ENCODE measurements at regions not wholly inside any gene's neighbourhood (a gene's known extent, or its start where the extent isn't known, plus 50 kb on each side); places are given as distances from the start of the nearest gene placed in this dataset.

DNA sequence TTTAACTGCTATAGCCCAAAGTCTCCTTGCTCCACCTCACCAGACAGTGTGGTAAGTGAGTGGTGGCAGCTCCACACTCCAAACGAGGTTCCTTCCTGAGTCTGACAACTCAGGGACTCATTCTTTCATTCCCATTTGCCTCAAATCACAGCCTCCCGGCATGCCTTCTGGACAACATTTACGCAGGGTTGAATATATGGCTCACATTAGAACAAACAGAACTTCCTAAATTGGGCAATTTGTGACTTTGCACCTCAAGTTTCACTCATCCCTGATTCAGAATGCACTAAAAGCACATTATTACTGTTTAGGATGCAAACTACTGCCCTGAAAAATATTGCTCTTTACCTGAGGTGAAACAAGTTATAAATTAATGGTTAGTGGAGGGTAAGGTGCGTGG lies 224.6 kb upstream of the PPARGC1A start:
- H3K4me1 Mint-ChIP-seq, result no peaks in the 10 kb centered on the region
- no peak overlapping the region for H3K27ac Mint-ChIP-seq
- peaks cover 0 to 17% (median 9%) of the 10 kb centered on the region in 6 donors for H3K9me3 Mint-ChIP-seq
- no peaks in the 10 kb centered on the region for H3K36me3 Mint-ChIP-seq
- DNase-seq, result no peak
- H3K4me3 Mint-ChIP-seq, result no peak overlapping the region
- no peaks in the 10 kb centered on the region for H3K27me3 Mint-ChIP-seq (ENCODE audit: low read depth in 3 of 3)

DNA sequence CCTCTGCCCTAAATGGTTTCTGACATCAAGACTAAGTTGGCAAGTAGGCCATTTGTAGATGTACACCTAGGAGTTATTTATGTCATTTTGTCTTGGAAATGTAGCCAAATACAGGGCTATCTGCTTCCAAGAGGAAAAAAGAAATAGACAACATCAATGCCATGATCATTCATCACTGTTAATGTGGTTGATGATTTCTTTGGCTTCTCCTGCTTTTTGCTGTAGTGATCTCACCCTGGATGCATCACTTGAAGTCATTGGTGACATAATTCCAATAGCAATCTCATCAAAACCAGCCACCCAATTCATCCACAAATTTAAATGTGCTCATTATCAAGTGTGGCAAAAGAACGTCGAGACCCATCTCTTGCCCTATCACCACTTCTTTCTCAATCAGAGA lies 222.6 kb upstream of the PPARGC1A start:
- Mint-ChIP-seq H3K36me3 (no peaks in the 10 kb centered on the region), H3K27me3 (ENCODE audit: low read depth in 3 of 3) (no peaks in the 10 kb centered on the region), H3K27ac (no peak overlapping the region), H3K4me3 (no peak overlapping the region), H3K4me1 (no peaks in the 10 kb centered on the region), H3K9me3 (peaks cover 0 to 17% (median 8%) of the 10 kb centered on the region in 6 donors)
- DNase-seq, result no peak

DNA sequence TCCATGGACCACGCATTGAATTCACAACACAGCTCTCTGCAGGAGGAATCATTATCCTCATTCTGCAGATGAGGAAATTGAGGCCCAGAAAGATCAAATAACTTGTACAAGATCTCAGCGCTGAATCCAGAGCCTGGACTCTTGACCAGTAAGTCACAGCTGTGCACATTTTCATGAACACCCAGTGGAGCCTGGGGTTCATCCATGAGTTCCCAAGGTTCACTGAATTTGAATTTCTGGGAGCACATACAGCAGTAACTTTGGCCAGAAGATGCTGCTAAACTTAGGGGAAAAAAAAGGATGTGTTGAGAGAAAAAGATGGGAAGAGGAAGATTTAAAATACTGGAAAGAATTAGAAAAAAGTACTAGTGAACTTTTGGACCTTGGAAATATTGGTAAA lies 218.7 kb upstream of the PPARGC1A start:
- no peak overlapping the region for H3K27ac Mint-ChIP-seq
- H3K27me3 Mint-ChIP-seq (ENCODE audit: low read depth in 3 of 3), result no peaks in the 10 kb centered on the region
- H3K4me1 Mint-ChIP-seq, result no peaks in the 10 kb centered on the region
- H3K36me3 Mint-ChIP-seq, result no peaks in the 10 kb centered on the region
- H3K4me3 Mint-ChIP-seq, result no peak overlapping the region
- DNase-seq, result no peak
- peaks cover 0 to 22% (median 14%) of the 10 kb centered on the region in 6 donors for H3K9me3 Mint-ChIP-seq

DNA sequence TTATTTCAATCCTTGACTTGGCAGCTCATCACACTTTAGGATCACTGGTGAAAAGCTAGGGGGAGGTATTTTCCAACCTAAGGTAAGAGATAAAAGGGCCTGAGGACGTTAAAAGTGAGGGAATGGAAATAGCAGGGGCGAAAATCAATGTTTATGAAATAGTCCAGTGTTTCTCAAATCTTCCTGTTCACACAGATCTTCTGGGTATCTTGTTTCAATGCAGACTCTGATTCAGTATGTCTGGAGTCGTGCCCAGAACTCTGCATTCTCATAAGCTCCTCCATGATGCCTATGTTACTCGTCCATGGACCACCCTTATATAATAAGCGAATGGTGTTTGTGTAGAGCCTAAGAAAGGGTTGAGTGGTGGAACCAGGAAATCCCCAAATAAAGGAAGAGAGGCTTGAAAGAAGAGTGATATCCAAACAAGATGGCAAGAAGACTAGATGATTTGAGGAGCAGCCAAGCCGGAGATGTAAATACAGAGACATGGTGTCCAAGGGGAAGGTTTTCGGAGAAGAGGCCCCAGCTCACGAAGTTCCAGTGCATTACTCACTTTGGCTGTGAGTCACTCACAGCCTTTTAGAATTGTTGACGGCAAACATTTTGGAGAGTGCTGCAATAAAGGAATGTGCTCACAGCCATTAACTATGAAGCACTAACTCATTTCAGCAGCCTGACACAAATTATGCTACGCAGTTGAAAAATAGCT lies 215.6 kb upstream of the PPARGC1A start:
- Mint-ChIP-seq H3K4me3 (no peak overlapping the region), H3K27me3 (ENCODE audit: low read depth in 3 of 3) (no peaks in the 10 kb centered on the region), H3K36me3 (no peaks in the 10 kb centered on the region), H3K27ac (no peak overlapping the region), H3K9me3 (peaks cover 6 to 25% (median 8%) of the 10 kb centered on the region in 6 donors), H3K4me1 (no peaks in the 10 kb centered on the region)
- DNase-seq, result no peak

DNA sequence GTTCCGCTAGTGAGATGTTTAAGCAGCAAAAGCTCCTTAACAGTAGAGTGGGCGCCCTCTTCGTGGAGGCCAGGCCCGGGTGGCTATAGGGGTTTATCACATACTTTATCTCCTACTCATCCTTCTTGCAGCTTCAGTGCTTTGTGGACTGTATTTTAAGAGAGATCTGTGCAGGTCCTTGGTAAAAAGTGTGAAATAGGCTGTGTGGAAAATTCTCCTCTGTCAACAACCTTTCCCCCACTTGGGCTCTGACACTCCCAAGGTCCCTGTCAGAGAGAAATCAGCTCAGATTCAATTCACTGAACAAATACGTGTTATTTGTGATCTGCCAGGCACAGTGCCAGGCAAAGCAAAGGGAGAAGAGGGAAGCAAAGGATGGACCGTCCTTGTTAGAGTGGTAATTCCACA lies 214.3 kb upstream of the PPARGC1A start:
- Mint-ChIP-seq H3K9me3 (peaks cover 6 to 25% (median 8%) of the 10 kb centered on the region in 6 donors), H3K27ac (no peak overlapping the region), H3K27me3 (ENCODE audit: low read depth in 3 of 3) (no peaks in the 10 kb centered on the region), H3K4me1 (no peaks in the 10 kb centered on the region), H3K4me3 (no peak overlapping the region), H3K36me3 (no peaks in the 10 kb centered on the region)
- DNase-seq, result no peak

DNA sequence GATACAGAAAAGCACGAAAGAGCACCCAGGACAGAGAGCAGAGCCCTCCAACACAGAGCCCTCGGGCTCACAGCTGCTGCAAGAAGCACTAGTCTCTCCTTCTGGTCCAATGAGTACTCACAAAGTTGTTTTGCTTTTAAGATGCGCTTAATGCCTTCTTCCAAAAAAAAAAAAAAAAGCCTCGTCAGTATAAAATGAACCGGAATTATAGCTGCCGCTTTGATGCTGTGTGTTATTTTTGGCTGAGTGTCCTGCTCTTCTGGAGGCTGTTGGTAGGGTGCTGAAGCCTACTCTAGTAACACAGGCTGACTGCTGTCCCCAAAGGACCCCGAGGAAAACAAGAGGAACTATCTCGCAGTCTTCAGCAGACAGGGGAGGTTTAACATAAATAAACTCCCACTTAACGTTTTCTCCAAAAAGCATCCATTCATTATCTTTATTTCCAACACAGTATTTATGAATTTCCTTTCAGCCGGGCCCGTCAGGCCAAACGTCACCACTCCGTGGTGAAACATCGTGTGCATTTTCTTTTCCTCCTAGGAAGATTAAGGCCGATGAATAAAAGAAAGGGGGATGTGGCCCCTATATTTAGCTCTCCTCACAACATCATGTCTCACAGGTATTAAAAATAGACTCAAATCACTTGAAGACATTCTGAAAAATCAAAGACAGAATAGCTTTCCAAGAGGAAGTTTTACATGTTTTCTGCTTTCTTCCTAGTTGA lies 213.7 kb upstream of the PPARGC1A start:
- Mint-ChIP-seq H3K4me3 (no peak overlapping the region), H3K27ac (no peak overlapping the region), H3K27me3 (ENCODE audit: low read depth in 3 of 3) (no peaks in the 10 kb centered on the region), H3K4me1 (no peaks in the 10 kb centered on the region), H3K9me3 (peaks cover 6 to 25% (median 8%) of the 10 kb centered on the region in 6 donors), H3K36me3 (no peaks in the 10 kb centered on the region)
- DNase-seq, result no peak

DNA sequence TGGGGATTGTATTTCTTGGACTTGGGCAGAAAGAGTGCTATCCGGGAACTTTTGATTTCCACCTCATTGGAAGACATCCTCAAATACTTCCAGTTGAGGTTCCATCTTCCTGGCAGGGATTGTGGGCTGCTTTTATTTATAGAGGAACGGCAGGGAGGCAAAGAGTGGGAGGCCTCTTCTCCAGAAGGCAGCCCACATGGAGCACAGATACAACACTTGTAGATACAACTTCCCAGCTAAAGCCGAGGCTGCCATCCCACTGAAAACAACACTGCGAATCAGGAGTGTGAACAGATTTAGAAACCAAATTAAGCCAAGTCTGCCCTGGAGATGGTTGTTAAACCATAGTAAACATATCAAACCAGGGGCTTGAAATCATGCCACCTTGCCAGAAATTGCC lies 212.8 kb upstream of the PPARGC1A start:
- Mint-ChIP-seq H3K4me3 (no peak overlapping the region), H3K9me3 (peaks cover 6 to 25% (median 8%) of the 10 kb centered on the region in 6 donors), H3K36me3 (no peaks in the 10 kb centered on the region), H3K27ac (no peak overlapping the region), H3K4me1 (no peaks in the 10 kb centered on the region), H3K27me3 (ENCODE audit: low read depth in 3 of 3) (no peaks in the 10 kb centered on the region)
- no peak for DNase-seq

DNA sequence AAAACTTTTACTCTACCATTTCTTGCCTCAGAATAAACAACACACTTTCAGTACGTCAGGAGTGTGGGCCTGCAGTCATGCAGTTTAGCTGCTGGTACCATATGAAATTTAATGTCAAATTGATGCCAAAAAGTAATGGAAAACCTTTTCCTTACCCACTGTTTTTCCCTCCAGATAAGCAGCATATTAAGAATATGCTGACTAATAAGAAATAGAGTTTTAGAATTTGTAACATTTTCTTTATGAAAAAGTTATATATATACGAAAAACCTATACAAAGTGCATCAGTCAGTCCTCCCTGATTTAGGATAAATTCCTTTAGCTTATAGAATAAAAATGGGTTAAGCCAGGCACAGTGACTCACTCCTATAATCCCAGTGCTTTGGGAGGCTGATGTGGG lies 206.8 kb upstream of the PPARGC1A start:
- H3K27me3 Mint-ChIP-seq (ENCODE audit: low read depth in 3 of 3), result peaks cover 0 to 2% (median 0%) of the 10 kb centered on the region in 3 donors
- no peaks in the 10 kb centered on the region for H3K4me1 Mint-ChIP-seq
- no peaks in the 10 kb centered on the region for H3K36me3 Mint-ChIP-seq
- H3K9me3 Mint-ChIP-seq, result peaks cover 0 to 15% (median 4%) of the 10 kb centered on the region in 6 donors
- no peak overlapping the region for H3K27ac Mint-ChIP-seq
- H3K4me3 Mint-ChIP-seq, result no peak overlapping the region
- no peak for DNase-seq

DNA sequence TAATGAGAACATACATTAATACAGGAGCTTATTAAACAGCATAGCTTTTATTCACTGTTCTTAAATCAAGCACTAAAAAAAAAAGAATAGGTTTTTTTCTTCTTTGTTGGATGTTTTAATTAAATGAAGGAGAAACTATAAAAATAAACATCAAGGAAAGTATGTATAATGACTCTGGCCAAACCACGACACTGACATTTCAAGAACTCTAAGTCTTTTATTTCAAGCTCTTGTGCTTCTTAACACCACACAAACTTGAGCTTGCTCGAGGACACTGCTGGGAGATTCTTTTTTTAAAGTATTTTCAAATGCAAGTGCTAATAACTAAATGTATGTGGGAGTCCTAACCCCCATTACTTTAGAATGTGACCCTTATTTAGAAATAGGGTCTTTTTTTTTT lies 204.9 kb upstream of the PPARGC1A start:
- peaks cover 0 to 15% (median 3%) of the 10 kb centered on the region in 6 donors for H3K9me3 Mint-ChIP-seq
- no peak overlapping the region for H3K4me3 Mint-ChIP-seq
- H3K27ac Mint-ChIP-seq, result no peak overlapping the region
- no peaks in the 10 kb centered on the region for H3K4me1 Mint-ChIP-seq
- peaks cover 0 to 2% (median 0%) of the 10 kb centered on the region in 3 donors for H3K27me3 Mint-ChIP-seq (ENCODE audit: low read depth in 3 of 3)
- no peaks in the 10 kb centered on the region for H3K36me3 Mint-ChIP-seq
- DNase-seq, result no peak

DNA sequence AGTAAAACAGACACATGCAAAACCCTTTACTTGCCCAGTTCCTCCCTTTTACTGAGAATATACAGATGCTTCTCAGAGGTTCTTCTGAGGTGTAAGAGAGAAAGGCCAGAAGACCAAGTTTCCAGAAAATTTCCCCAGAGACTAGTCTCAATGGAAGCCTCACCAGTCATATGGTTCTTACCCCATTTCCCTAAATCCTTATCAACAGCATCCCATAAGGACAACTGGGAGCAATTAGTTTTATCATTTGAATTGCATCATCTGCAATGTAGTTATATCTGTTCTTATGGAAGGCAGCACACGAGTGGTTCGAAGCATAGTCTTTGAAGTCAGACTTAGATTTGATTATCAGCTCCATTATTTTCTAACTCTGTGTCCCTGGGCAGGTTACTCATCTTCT lies 203.6 kb upstream of the PPARGC1A start:
- no peaks in the 10 kb centered on the region for H3K36me3 Mint-ChIP-seq

DNA sequence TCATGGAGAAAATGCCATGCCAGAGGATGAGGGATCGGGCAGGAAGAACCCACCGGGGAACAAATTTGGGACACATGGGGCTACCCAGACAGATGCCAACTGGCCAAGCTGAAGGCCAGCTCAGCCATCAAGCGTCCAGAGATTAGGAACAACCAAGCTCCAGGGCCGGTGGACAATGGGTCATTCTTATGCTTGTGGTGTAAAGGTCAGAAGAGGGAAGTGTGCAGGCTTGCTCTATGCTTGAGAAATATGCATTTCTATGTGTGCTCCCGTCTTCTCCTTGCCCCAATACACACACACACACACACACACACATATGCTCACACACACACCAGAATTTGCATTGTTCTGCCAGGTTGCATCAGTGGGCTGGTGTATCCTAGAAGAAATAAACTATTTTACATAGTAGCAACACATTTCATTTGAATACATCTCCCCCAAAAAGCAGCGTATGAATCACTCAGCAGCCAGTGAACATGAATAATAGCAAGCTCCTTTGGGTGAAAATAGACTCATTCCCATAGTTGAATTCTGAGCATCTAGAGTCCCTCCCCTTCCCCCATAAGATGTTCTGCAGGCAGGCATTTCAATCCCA lies 201.9 kb upstream of the PPARGC1A start:
- H3K36me3 Mint-ChIP-seq, result no peaks in the 10 kb centered on the region
- H3K4me3 Mint-ChIP-seq, result no peak overlapping the region
- no peak for DNase-seq
- no peak overlapping the region for H3K27ac Mint-ChIP-seq
- H3K4me1 Mint-ChIP-seq, result no peaks in the 10 kb centered on the region
- H3K9me3 Mint-ChIP-seq, result peaks cover 0 to 15% (median 2%) of the 10 kb centered on the region in 6 donors
- peaks cover 0 to 2% (median 0%) of the 10 kb centered on the region in 3 donors for H3K27me3 Mint-ChIP-seq (ENCODE audit: low read depth in 3 of 3)

More for the DNA sequence above, 203.6 kb upstream of the PPARGC1A start:
- Mint-ChIP-seq H3K4me3 (no peak overlapping the region), H3K4me1 (no peaks in the 10 kb centered on the region), H3K9me3 (peaks cover 0 to 15% (median 3%) of the 10 kb centered on the region in 6 donors), H3K27me3 (ENCODE audit: low read depth in 3 of 3) (peaks cover 0 to 2% (median 0%) of the 10 kb centered on the region in 3 donors), H3K27ac (no peak overlapping the region)
- DNase-seq, result no peak

DNA sequence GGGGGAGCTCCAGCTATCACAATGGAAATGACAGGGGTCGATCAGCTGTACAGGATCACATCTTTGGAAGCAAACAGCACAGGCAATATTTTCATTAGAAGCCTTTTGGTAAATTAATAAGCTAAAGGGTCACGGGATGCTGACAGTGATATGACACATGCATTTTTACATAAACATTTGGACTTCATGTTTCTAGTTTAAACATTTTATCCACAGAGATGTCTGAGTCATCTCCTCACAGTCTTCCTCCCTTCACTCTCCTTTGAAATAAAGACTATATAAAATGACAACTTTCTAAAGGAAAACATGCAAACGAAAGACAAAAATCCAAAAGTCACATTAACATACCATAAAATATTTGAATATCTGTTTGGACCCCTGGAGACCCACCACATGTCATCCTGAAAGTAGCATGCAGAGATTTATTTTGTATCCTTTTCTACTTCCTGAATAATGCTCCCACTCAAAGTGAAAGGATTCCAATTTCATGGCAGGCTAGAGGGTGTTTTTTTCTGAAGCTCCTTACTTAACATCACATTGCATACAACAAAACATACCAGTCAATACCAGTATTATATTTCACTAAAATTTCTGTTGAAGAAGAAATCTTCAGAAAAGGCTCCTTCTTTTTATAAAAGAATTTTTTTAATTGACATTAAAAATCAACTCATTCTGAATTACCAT lies 200.1 kb upstream of the PPARGC1A start:
- no peak overlapping the region for H3K27ac Mint-ChIP-seq
- no peak overlapping the region for H3K4me3 Mint-ChIP-seq
- H3K4me1 Mint-ChIP-seq, result no peaks in the 10 kb centered on the region
- peaks cover 0 to 12% (median 8%) of the 10 kb centered on the region in 6 donors for H3K9me3 Mint-ChIP-seq
- no peaks in the 10 kb centered on the region for H3K27me3 Mint-ChIP-seq (ENCODE audit: low read depth in 3 of 3)
- DNase-seq, result no peak
- no peaks in the 10 kb centered on the region for H3K36me3 Mint-ChIP-seq

DNA sequence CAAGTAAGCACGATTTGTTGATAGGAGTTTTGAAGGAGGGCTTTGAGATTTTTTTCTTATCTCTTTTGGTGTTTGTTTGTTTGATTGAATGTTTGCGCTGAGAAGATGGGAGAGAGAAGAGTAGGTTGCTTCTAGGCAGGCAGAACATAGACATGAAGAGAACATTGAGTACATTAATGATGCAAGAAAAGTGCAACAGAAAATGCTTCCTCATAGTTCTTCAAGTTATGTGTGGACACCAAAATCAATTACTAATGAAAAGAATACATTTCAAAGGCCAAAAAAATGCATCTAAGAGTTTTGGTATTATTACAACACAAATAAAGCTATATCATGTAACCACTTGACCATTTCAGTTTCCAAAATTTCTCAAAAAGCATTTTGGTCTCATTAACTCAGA lies 191.0 kb upstream of the PPARGC1A start:
- no peak overlapping the region for H3K27ac Mint-ChIP-seq
- no peak for DNase-seq

More for the DNA sequence above, 191.0 kb upstream of the PPARGC1A start:
- H3K9me3 Mint-ChIP-seq, result peaks cover 4 to 52% (median 10%) of the 10 kb centered on the region in 6 donors
- H3K36me3 Mint-ChIP-seq, result no peaks in the 10 kb centered on the region
- H3K4me3 Mint-ChIP-seq, result no peak overlapping the region
- H3K27me3 Mint-ChIP-seq (ENCODE audit: low read depth in 3 of 3), result peaks cover 0 to 3% (median 1%) of the 10 kb centered on the region in 3 donors
- no peaks in the 10 kb centered on the region for H3K4me1 Mint-ChIP-seq
